Transverse colon (tissue), 3 donors: ENCODE measurements at regions not wholly inside any gene's neighbourhood (a gene's known extent, or its start where the extent isn't known, plus 50 kb on each side); places are given as distances from the start of the nearest gene placed in this dataset.

Source experiments
- EP300 ChIP-seq: sonication (generic); formaldehyde crosslinking; IDR thresholded peaks from one replicate; pipeline ENCODE4 v1.6.1; 2017; ENCODE audit warnings: antibody characterized with exemption, low read depth
- POLR2A ChIP-seq: fragments of 450-650 bp; IDR thresholded peaks from one replicate; pipeline ENCODE4 v1.6.1; 2016; ENCODE audit warnings: antibody characterized with exemption, mild to moderate bottlenecking, moderate library complexity
- TF ChIP-seq, protein P1 (sequence below), 5 experiments: fragments of 200-600 bp in 3 of 5; fragments of 450-650 bp in 2 of 5; sonication (generic) in 3 of 5; IDR thresholded peaks; 1 replicate in 2 of 5; 2 replicates in 3 of 5; pipeline ENCODE4 v1.5.1; 2016 to 2017; ENCODE audit warnings: antibody characterized with exemption in 5 of 5, inconsistent platforms in 3 of 5, mild to moderate bottlenecking in 2 of 5, moderate library complexity in 1 of 5

DNA sequence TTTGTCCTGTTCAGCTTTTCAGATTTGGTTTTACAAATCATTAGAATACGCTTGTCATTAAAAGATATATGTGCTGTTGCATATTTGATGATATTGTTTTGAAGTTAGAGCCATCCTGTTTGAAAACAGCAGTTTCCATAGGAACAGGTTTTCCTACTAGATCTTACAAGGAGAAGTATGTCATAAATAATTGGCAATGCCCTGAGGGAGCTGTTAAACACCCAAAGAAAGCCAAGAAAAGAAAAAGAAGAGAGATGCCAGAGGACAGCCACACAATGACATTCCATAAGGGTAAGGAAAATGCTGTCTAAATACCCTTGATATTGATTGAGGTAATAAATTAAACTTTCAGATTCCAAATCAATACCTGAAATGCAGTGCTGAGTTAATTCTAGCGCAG lies 392.2 kb upstream of the CRIM1 start:
- TF ChIP-seq, protein P1, sequence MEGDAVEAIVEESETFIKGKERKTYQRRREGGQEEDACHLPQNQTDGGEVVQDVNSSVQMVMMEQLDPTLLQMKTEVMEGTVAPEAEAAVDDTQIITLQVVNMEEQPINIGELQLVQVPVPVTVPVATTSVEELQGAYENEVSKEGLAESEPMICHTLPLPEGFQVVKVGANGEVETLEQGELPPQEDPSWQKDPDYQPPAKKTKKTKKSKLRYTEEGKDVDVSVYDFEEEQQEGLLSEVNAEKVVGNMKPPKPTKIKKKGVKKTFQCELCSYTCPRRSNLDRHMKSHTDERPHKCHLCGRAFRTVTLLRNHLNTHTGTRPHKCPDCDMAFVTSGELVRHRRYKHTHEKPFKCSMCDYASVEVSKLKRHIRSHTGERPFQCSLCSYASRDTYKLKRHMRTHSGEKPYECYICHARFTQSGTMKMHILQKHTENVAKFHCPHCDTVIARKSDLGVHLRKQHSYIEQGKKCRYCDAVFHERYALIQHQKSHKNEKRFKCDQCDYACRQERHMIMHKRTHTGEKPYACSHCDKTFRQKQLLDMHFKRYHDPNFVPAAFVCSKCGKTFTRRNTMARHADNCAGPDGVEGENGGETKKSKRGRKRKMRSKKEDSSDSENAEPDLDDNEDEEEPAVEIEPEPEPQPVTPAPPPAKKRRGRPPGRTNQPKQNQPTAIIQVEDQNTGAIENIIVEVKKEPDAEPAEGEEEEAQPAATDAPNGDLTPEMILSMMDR (IDR thresholded peaks at IDR 0.05): no peak
- TF ChIP-seq EP300 (no peak), POLR2A (no peak)
